AG04449 (cell line): ENCODE measurements at regions not wholly inside any gene's neighbourhood (a gene's known extent, or its start where the extent isn't known, plus 50 kb on each side); places are given as distances from the start of the nearest gene placed in this dataset.

Experiments used
- CTCF ChIA-PET: fragments of 350-600 bp; formaldehyde crosslinking; extraction: SDS; loops from one replicate; lab custom pipeline; 2021; ENCODE audit warnings: antibody characterized with exemption; lab: Yijun Ruan, JAX
- POLR2A ChIA-PET: fragments of 400-600, 350-600 bp; formaldehyde crosslinking; extraction: SDS; loops from one replicate; lab custom pipeline; 2020; ENCODE audit warnings: antibody characterized with exemption, inconsistent platforms; lab: Yijun Ruan, JAX
- DNase-seq: peaks from one replicate; pipeline ENCODE4 v3.0.0-alpha.2; 2010; ENCODE audit warnings: low read depth, low spot score
- H3K4me3 ChIP-seq: 2 replicates; pipeline ENCODE4 v1.5.1; 2011; ENCODE audit warnings: low read depth, mild to moderate bottlenecking, control low read depth, low read length
- CTCF ChIP-seq: IDR thresholded peaks from one replicate; pipeline ENCODE4 v1.5.1; 2011; ENCODE audit warnings: mild to moderate bottlenecking, moderate library complexity, low read length, control low read depth, inconsistent platforms; ENCODE audit not compliant: insufficient read depth; ENCODE audit errors: missing control alignments

GRCh38 chr6:144809120-144809519, 524.0 kb downstream of the UTRN start:
- DNase-seq: no peak
- ChIA-PET CTCF (no interaction called here), POLR2A (no interaction called here)
- H3K4me3 ChIP-seq: no peak overlapping the region
- TF ChIP-seq CTCF: no peak

GRCh38 chr6:144809969-144810368, 524.8 kb downstream of the UTRN start:
- TF ChIP-seq CTCF: no peak
- no peak for DNase-seq
- ChIA-PET POLR2A (no interaction called here), CTCF (interaction anchor here (0.6 kb wide), 1 partner anchor 95 kb away, joined by 3 read pairs; no protein-coding TSS in a partner anchor)
- H3K4me3 ChIP-seq: no peak overlapping the region

GRCh38 chr6:144811140-144811539, 526.0 kb downstream of the UTRN start:
- no peak overlapping the region for H3K4me3 ChIP-seq
- TF ChIP-seq CTCF: no peak
- DNase-seq: no peak
- CTCF ChIA-PET: interaction anchor here (1.1 kb wide), 1 partner anchor 121 kb away, joined by 3 read pairs; no protein-coding TSS in a partner anchor
- POLR2A ChIA-PET: no interaction called here

- TF ChIP-seq CTCF: no peak
- POLR2A ChIA-PET: no interaction called here
- CTCF ChIA-PET: no interaction called here
Measured at GRCh38 chr6:144816936-144817335, 531.8 kb downstream of the UTRN start.

GRCh38 chr6:144820270-144820669, 535.1 kb downstream of the UTRN start:
- ChIA-PET POLR2A (no interaction called here), CTCF (no interaction called here)
- TF ChIP-seq CTCF: no peak
- no peak for DNase-seq
- no peak overlapping the region for H3K4me3 ChIP-seq

More at GRCh38 chr6:144816936-144817335, 531.8 kb downstream of the UTRN start:
- DNase-seq: no peak
- no peak overlapping the region for H3K4me3 ChIP-seq

GRCh38 chr6:144823131-144823530, 538.0 kb downstream of the UTRN start:
- DNase-seq: no peak
- CTCF ChIA-PET: interaction anchor here (0.8 kb wide), 1 partner anchor 390 kb away, joined by 3 read pairs; no protein-coding TSS in a partner anchor
- POLR2A ChIA-PET: no interaction called here
- H3K4me3 ChIP-seq: no peak overlapping the region
- no peak for TF ChIP-seq CTCF
